ENCODE measurements at regions not wholly inside any gene's neighbourhood (a gene's known extent, or its start where the extent isn't known, plus 50 kb on each side); places are given as distances from the start of the nearest gene placed in this dataset.
A peak's percentile ranks its signal among the peaks of the same experiment; 100 is the strongest.

DNA sequence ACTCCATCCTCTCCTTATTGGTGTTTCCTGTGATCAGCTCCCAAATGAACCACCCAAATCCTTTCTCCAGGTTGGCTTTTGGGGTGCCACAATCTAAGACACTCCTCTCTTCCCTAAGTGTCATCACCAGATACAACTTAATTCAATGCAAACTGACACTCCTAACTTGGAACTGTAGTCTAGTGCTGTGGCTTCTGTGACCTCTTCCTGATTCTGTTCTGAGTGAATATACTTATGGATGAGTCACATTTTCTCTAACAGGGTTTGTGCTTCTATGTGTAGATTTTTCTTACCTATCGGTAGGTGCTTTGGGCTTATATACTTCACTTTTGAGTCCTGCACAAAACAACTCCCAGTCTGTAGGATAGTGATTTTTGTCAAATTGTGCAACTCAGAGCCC is 141.3 kb upstream of the MAOA start:
- Histone ChIP-seq H3K27ac (ENCODE audit: low read length) (no peak overlapping the region), H3K27me3 (ENCODE audit: control insufficient read depth, insufficient read depth, low read length) (no peaks in the 10 kb centered on the region), H3K4me3 (ENCODE audit: low read length) (no peak overlapping the region), H3K4me1 (ENCODE audit: control insufficient read depth, insufficient read depth, low read length) (no peaks in the 10 kb centered on the region), H3K36me3 (ENCODE audit: control insufficient read depth, insufficient read depth, low read length) (no peaks in the 10 kb centered on the region), H3K9me3 (ENCODE audit: control insufficient read depth, low read depth, low read length) (peaks cover 3% of the 10 kb centered on the region)
- no CpG with 5 or more reads among the region's 1 CpG for WGBS (ENCODE audit: insufficient coverage, low lambda C conversion rate)
- no peak for DNase-seq

- no peak for DNase-seq
- Histone ChIP-seq H3K9me3 (ENCODE audit: control insufficient read depth, low read depth, low read length) (no peaks in the 10 kb centered on the region), H3K36me3 (ENCODE audit: control insufficient read depth, insufficient read depth, low read length) (no peaks in the 10 kb centered on the region), H3K27me3 (ENCODE audit: control insufficient read depth, insufficient read depth, low read length) (no peaks in the 10 kb centered on the region), H3K4me3 (ENCODE audit: low read length) (no peak overlapping the region), H3K4me1 (ENCODE audit: control insufficient read depth, insufficient read depth, low read length) (no peaks in the 10 kb centered on the region), H3K27ac (ENCODE audit: low read length) (no peak overlapping the region)
- WGBS (ENCODE audit: insufficient coverage, low lambda C conversion rate) = 86% methylated on average over 2 of the region's 3 CpGs
Measured at GRCh38 chrX:43522582-43522981, 133.5 kb upstream of the MAOA start.

- Histone ChIP-seq H3K4me3 (ENCODE audit: low read length) (no peak overlapping the region), H3K36me3 (ENCODE audit: control insufficient read depth, insufficient read depth, low read length) (no peaks in the 10 kb centered on the region)
- 100% methylated on average over 1 of the region's 5 CpGs for WGBS (ENCODE audit: insufficient coverage, low lambda C conversion rate)
Measured at GRCh38 chrX:43525901-43526610, 130.0 kb upstream of the MAOA start.

DNA sequence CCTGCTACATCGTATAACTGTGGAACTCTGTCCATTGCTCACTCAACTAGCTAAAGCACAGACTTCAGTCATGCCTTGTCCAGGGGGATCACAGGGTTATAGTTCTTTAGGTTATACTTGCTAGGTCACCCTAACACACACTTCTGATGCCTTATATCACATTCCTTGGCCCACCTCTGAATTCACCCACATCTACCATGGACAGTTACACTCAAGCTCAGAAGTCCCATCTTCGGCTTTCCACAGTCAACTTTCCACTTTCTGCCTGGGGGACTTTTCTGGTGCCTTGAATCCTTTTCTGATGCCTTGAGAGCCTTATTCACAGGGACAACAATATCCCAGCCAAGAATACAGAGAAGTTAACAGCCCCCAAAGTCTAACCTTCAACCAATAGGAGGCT is 129.2 kb upstream of the MAOA start:
- H3K4me1 ChIP-seq (ENCODE audit: control insufficient read depth, insufficient read depth, low read length) = no peaks in the 10 kb centered on the region
- no peaks in the 10 kb centered on the region for H3K9me3 ChIP-seq (ENCODE audit: control insufficient read depth, low read depth, low read length)
- no CpG with 5 or more reads among the region's 2 CpGs for WGBS (ENCODE audit: insufficient coverage, low lambda C conversion rate)
- H3K4me3 ChIP-seq (ENCODE audit: low read length) = no peak overlapping the region
- H3K27me3 ChIP-seq (ENCODE audit: control insufficient read depth, insufficient read depth, low read length) = no peaks in the 10 kb centered on the region
- DNase-seq = no peak
- H3K36me3 ChIP-seq (ENCODE audit: control insufficient read depth, insufficient read depth, low read length) = no peaks in the 10 kb centered on the region
- no peak overlapping the region for H3K27ac ChIP-seq (ENCODE audit: low read length)

More at GRCh38 chrX:43525901-43526610, 130.0 kb upstream of the MAOA start:
- no peak for DNase-seq
- Histone ChIP-seq H3K9me3 (ENCODE audit: control insufficient read depth, low read depth, low read length) (no peaks in the 10 kb centered on the region), H3K4me1 (ENCODE audit: control insufficient read depth, insufficient read depth, low read length) (no peaks in the 10 kb centered on the region), H3K27me3 (ENCODE audit: control insufficient read depth, insufficient read depth, low read length) (no peaks in the 10 kb centered on the region), H3K27ac (ENCODE audit: low read length) (no peak overlapping the region)

- no peak overlapping the region for H3K4me3 ChIP-seq (ENCODE audit: low read length)
- no peaks in the 10 kb centered on the region for H3K9me3 ChIP-seq (ENCODE audit: control insufficient read depth, low read depth, low read length)
- H3K27me3 ChIP-seq (ENCODE audit: control insufficient read depth, insufficient read depth, low read length) = no peaks in the 10 kb centered on the region
- no peak for DNase-seq
- H3K4me1 ChIP-seq (ENCODE audit: control insufficient read depth, insufficient read depth, low read length) = no peaks in the 10 kb centered on the region
- H3K27ac ChIP-seq (ENCODE audit: low read length) = no peak overlapping the region
- no peaks in the 10 kb centered on the region for H3K36me3 ChIP-seq (ENCODE audit: control insufficient read depth, insufficient read depth, low read length)
- WGBS (ENCODE audit: insufficient coverage, low lambda C conversion rate) = no CpG with 5 or more reads among the region's 3 CpGs
Measured at GRCh38 chrX:43527801-43528200, 128.3 kb upstream of the MAOA start.

DNA sequence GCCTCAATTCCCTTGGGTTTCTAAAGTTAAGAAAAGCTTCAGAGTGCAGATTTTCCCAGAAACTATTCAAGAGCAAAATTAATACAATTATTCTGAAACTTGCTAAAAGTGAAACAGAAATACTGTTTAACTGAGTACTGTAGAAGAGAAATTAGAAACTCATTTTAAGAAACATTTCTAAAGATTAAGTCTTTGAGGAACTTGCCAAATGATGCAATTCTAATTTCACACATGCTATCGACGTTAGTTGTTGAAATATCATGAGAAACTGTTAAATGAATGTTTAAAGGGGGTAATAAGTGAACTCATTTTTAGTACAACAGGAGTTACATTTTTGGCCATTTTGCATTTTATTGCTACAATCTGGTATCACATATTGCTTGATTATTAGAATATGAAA is 125.3 kb upstream of the MAOA start:
- Histone ChIP-seq H3K27ac (ENCODE audit: low read length) (no peak overlapping the region), H3K4me1 (ENCODE audit: control insufficient read depth, insufficient read depth, low read length) (no peaks in the 10 kb centered on the region), H3K36me3 (ENCODE audit: control insufficient read depth, insufficient read depth, low read length) (no peaks in the 10 kb centered on the region), H3K27me3 (ENCODE audit: control insufficient read depth, insufficient read depth, low read length) (no peaks in the 10 kb centered on the region), H3K4me3 (ENCODE audit: low read length) (no peak overlapping the region), H3K9me3 (ENCODE audit: control insufficient read depth, low read depth, low read length) (no peaks in the 10 kb centered on the region)
- DNase-seq = no peak
- no CpG with 5 or more reads among the region's 2 CpGs for WGBS (ENCODE audit: insufficient coverage, low lambda C conversion rate)

- H3K27ac ChIP-seq (ENCODE audit: low read length) = no peak overlapping the region
- H3K4me1 ChIP-seq (ENCODE audit: control insufficient read depth, insufficient read depth, low read length) = no peaks in the 10 kb centered on the region
- WGBS (ENCODE audit: insufficient coverage, low lambda C conversion rate) = no CpG with 5 or more reads among the region's 3 CpGs
- peaks cover 4% of the 10 kb centered on the region for H3K9me3 ChIP-seq (ENCODE audit: control insufficient read depth, low read depth, low read length)
- no peak for DNase-seq
- no peak overlapping the region for H3K4me3 ChIP-seq (ENCODE audit: low read length)
- no peaks in the 10 kb centered on the region for H3K27me3 ChIP-seq (ENCODE audit: control insufficient read depth, insufficient read depth, low read length)
- H3K36me3 ChIP-seq (ENCODE audit: control insufficient read depth, insufficient read depth, low read length) = no peaks in the 10 kb centered on the region
Measured at GRCh38 chrX:43540318-43540717, 115.8 kb upstream of the MAOA start.

GRCh38 chrX:43551590-43551989 is 104.5 kb upstream of the MAOA start:
- Histone ChIP-seq H3K4me1 (ENCODE audit: control insufficient read depth, insufficient read depth, low read length) (peaks cover 35% of the 10 kb centered on the region), H3K4me3 (ENCODE audit: low read length) (no peak overlapping the region), H3K27me3 (ENCODE audit: control insufficient read depth, insufficient read depth, low read length) (no peaks in the 10 kb centered on the region), H3K9me3 (ENCODE audit: control insufficient read depth, low read depth, low read length) (no peaks in the 10 kb centered on the region), H3K36me3 (ENCODE audit: control insufficient read depth, insufficient read depth, low read length) (no peaks in the 10 kb centered on the region), H3K27ac (ENCODE audit: low read length) (peak overlapping the region; percentile 72)
- no peak for DNase-seq
- no CpG with 5 or more reads among the region's 3 CpGs for WGBS (ENCODE audit: insufficient coverage, low lambda C conversion rate)

DNA sequence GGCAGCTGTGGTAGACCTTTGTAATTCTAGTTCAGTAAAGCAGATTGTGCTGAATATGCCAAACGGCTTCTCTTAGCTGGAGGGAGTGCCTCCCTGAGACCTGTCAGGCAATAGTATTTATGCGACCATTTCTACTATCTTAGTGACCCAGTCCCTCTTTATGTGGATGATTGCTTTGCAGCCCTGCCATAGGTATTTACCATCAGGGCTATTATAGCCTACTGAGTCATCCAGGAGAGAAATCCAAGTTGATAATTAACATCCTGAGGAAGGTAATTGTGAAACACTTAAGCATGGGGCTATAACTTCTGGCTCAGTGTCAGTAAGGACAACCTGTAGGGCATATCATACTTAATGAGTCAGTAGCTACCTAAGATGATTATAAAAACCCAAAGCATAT is 103.9 kb upstream of the MAOA start:
- no peaks in the 10 kb centered on the region for H3K36me3 ChIP-seq (ENCODE audit: control insufficient read depth, insufficient read depth, low read length)
- DNase-seq = peak; percentile 84 to 94
- no peak overlapping the region for H3K4me3 ChIP-seq (ENCODE audit: low read length)
- peaks cover 39% of the 10 kb centered on the region for H3K4me1 ChIP-seq (ENCODE audit: control insufficient read depth, insufficient read depth, low read length)
- no CpG with 5 or more reads among the region's 2 CpGs for WGBS (ENCODE audit: insufficient coverage, low lambda C conversion rate)
- peak overlapping the region; percentile 72 for H3K27ac ChIP-seq (ENCODE audit: low read length)
- no peaks in the 10 kb centered on the region for H3K9me3 ChIP-seq (ENCODE audit: control insufficient read depth, low read depth, low read length)
- no peaks in the 10 kb centered on the region for H3K27me3 ChIP-seq (ENCODE audit: control insufficient read depth, insufficient read depth, low read length)

DNA sequence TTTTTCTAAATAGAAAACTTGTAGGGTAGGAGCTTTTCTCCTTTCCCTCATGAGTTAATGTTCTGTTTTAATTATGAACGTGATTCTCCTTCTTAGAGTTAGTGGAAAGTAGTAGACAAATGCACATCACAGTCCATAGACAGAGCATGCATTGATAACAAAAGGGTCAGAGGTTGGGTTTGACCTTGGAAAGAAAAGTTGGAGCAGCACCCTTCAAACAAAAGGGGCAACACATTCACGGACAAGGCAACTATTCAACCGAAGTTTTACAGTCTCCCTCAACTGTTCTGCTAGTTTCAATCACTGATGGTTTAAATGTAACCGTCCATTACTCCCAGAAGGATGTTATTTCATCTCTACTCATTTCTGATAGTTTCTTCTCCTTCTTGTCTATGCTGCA is 103.4 kb upstream of the MAOA start:
- Histone ChIP-seq H3K4me1 (ENCODE audit: control insufficient read depth, insufficient read depth, low read length) (peaks cover 45% of the 10 kb centered on the region), H3K4me3 (ENCODE audit: low read length) (no peak overlapping the region), H3K9me3 (ENCODE audit: control insufficient read depth, low read depth, low read length) (no peaks in the 10 kb centered on the region), H3K27me3 (ENCODE audit: control insufficient read depth, insufficient read depth, low read length) (no peaks in the 10 kb centered on the region), H3K36me3 (ENCODE audit: control insufficient read depth, insufficient read depth, low read length) (no peaks in the 10 kb centered on the region), H3K27ac (ENCODE audit: low read length) (peak overlapping the region; percentile 64)
- WGBS (ENCODE audit: insufficient coverage, low lambda C conversion rate) = no CpG with 5 or more reads among the region's 4 CpGs
- DNase-seq = no peak

DNA sequence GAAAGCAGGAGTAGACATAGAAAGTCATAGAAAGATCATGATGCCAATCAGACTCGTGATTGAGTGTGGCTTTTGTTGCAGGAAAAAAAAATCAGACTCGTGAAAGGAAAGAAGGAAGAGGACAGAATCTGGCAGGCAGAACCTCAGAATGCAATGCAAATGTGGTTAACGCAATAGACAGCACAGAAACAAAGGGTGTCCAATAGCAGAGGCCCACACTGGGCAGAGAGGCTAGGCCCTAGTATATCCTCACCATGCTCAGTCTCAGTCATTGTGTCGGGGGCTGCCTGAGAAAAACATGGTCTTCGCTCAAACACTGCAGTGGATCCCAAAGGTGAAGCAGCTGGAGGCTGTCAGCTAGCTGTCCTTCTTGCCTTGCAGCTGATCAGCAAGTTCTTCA is 102.8 kb upstream of the MAOA start:
- Histone ChIP-seq H3K27me3 (ENCODE audit: control insufficient read depth, insufficient read depth, low read length) (no peaks in the 10 kb centered on the region), H3K27ac (ENCODE audit: low read length) (peak overlapping the region; percentile 64), H3K4me3 (ENCODE audit: low read length) (no peak overlapping the region), H3K9me3 (ENCODE audit: control insufficient read depth, low read depth, low read length) (no peaks in the 10 kb centered on the region), H3K36me3 (ENCODE audit: control insufficient read depth, insufficient read depth, low read length) (no peaks in the 10 kb centered on the region), H3K4me1 (ENCODE audit: control insufficient read depth, insufficient read depth, low read length) (peaks cover 45% of the 10 kb centered on the region)
- WGBS (ENCODE audit: insufficient coverage, low lambda C conversion rate) = no CpG with 5 or more reads among the region's 5 CpGs
- no peak for DNase-seq
